Vagina (tissue), 2 donors: ENCODE measurements at regions not wholly inside any gene's neighbourhood (a gene's known extent, or its start where the extent isn't known, plus 50 kb on each side); places are given as distances from the start of the nearest gene placed in this dataset.

Source experiments
- DNase-seq, 2 donors: peaks; one replicate each; pipeline ENCODE4 v3.0.0-alpha.2; 2017; ENCODE audit errors: extremely low spot score in 2 of 2
- H3K27ac ChIP-seq: fragments of 200-600 bp; sonication (generic); one replicate; pipeline ENCODE4 v1.5.1; 2019
- H3K27me3 ChIP-seq: fragments of 200-600 bp; sonication (generic); one replicate; pipeline ENCODE4 v1.5.1; 2019
- H3K36me3 ChIP-seq, 2 donors: fragments of 200-600 bp; sonication (generic); one replicate each; pipeline ENCODE4 v1.5.1; 2017 to 2019
- H3K4me1 ChIP-seq: fragments of 200-600 bp; sonication (generic); one replicate; pipeline ENCODE4 v1.5.1; 2019
- H3K4me3 ChIP-seq, 2 donors: fragments of 200-600 bp; sonication (generic); 1 replicate in 1 of 2; 2 replicates in 1 of 2; pipeline ENCODE4 v1.5.1; 2016 to 2019
- H3K9me3 ChIP-seq: fragments of 200-600 bp; sonication (generic); one replicate; pipeline ENCODE4 v1.5.1; 2019
- CTCF ChIP-seq, 3 experiments: fragments of 450-650 bp in 2 of 3; fragments of 200-600 bp in 1 of 3; sonication (generic) in 1 of 3; IDR thresholded peaks; one replicate each; pipeline ENCODE4 v1.5.1; 2017 to 2019; ENCODE audit warnings: antibody characterized with exemption in 3 of 3, mild to moderate bottlenecking in 2 of 3, moderate library complexity in 2 of 3
- POLR2A ChIP-seq, 2 donors: fragments of 450-650 bp; IDR thresholded peaks; one replicate each; pipeline ENCODE4 v1.6.1; 2017; ENCODE audit warnings: antibody characterized with exemption in 2 of 2, mild to moderate bottlenecking in 2 of 2, moderate library complexity in 2 of 2
- POLR2AphosphoS5 ChIP-seq, 2 donors: sonication (generic); formaldehyde crosslinking; IDR thresholded peaks; one replicate each; pipeline ENCODE4 v1.9.0; 2017; ENCODE audit warnings: antibody characterized with exemption in 2 of 2, mild to moderate bottlenecking in 2 of 2, low read depth in 1 of 2; ENCODE audit not compliant: insufficient read depth in 1 of 2
- intact Hi-C: fragments of 100-400 bp; cut with DNase I; formaldehyde crosslinking; loops from one replicate; pipeline ENCODE4 v1.15.1; 2023

- H3K27me3 ChIP-seq: no peaks in the 10 kb centered on the region
- TF ChIP-seq POLR2AphosphoS5 (IDR thresholded peaks at IDR 0.05; ENCODE audit: insufficient read depth in 1 of 2, low read depth in 1 of 2) (no peak), CTCF (IDR thresholded peaks at IDR 0.05) (no peak), POLR2A (IDR thresholded peaks at IDR 0.05) (no peak)
- intact Hi-C loops: no loop called here
- no peaks in the 10 kb centered on the region for H3K9me3 ChIP-seq
- no peak overlapping the region for H3K27ac ChIP-seq
- no peaks in the 10 kb centered on the region for H3K36me3 ChIP-seq
- no peak for DNase-seq
- no peaks in the 10 kb centered on the region for H3K4me1 ChIP-seq
- no peak overlapping the region for H3K4me3 ChIP-seq
These were observed 130.6 kb downstream of the SPP2 start for GRCh38 chr2:234181121-234181520.

GRCh38 chr2:234179031-234179363 lies 128.5 kb downstream of the SPP2 start:
- H3K27me3 ChIP-seq: no peaks in the 10 kb centered on the region
- TF ChIP-seq POLR2A (IDR thresholded peaks at IDR 0.05) (no peak), POLR2AphosphoS5 (IDR thresholded peaks at IDR 0.05; ENCODE audit: insufficient read depth in 1 of 2, low read depth in 1 of 2) (no peak), CTCF (IDR thresholded peaks at IDR 0.05) (no peak)
- no peak overlapping the region for H3K27ac ChIP-seq
- H3K4me3 ChIP-seq: no peak overlapping the region
- H3K36me3 ChIP-seq: no peaks in the 10 kb centered on the region
- no peaks in the 10 kb centered on the region for H3K9me3 ChIP-seq
- intact Hi-C loops: no loop called here
- H3K4me1 ChIP-seq: no peaks in the 10 kb centered on the region
- DNase-seq: no peak

GRCh38 chr2:234178330-234179030 lies 128.0 kb downstream of the SPP2 start:
- H3K27me3 ChIP-seq: no peaks in the 10 kb centered on the region
- intact Hi-C loops: no loop called here
- DNase-seq: no peak
- TF ChIP-seq POLR2A (IDR thresholded peaks at IDR 0.05) (no peak), CTCF (IDR thresholded peaks at IDR 0.05) (no peak), POLR2AphosphoS5 (IDR thresholded peaks at IDR 0.05; ENCODE audit: insufficient read depth in 1 of 2, low read depth in 1 of 2) (no peak)
- no peaks in the 10 kb centered on the region for H3K9me3 ChIP-seq
- no peak overlapping the region for H3K4me3 ChIP-seq
- no peaks in the 10 kb centered on the region for H3K36me3 ChIP-seq
- no peaks in the 10 kb centered on the region for H3K4me1 ChIP-seq
- H3K27ac ChIP-seq: no peak overlapping the region

- no peak for TF ChIP-seq POLR2A (IDR thresholded peaks at IDR 0.05)
- no peak for TF ChIP-seq CTCF (IDR thresholded peaks at IDR 0.05)
- TF ChIP-seq POLR2AphosphoS5 (IDR thresholded peaks at IDR 0.05; ENCODE audit: insufficient read depth in 1 of 2, low read depth in 1 of 2): no peak
- Histone ChIP-seq H3K9me3 (no peaks in the 10 kb centered on the region), H3K27ac (no peak overlapping the region), H3K4me1 (no peaks in the 10 kb centered on the region), H3K36me3 (no peaks in the 10 kb centered on the region), H3K27me3 (no peaks in the 10 kb centered on the region), H3K4me3 (no peak overlapping the region)
- DNase-seq: no peak
- intact Hi-C loops: no loop called here
These were observed 125.1 kb downstream of the SPP2 start for GRCh38 chr2:234175649-234176048.

- H3K4me1 ChIP-seq: no peaks in the 10 kb centered on the region
- DNase-seq: no peak
- intact Hi-C loops: no loop called here
- H3K27ac ChIP-seq: no peak overlapping the region
- H3K36me3 ChIP-seq: no peaks in the 10 kb centered on the region
- H3K27me3 ChIP-seq: no peaks in the 10 kb centered on the region
- H3K4me3 ChIP-seq: no peak overlapping the region
- H3K9me3 ChIP-seq: no peaks in the 10 kb centered on the region
- TF ChIP-seq CTCF (IDR thresholded peaks at IDR 0.05) (no peak), POLR2AphosphoS5 (IDR thresholded peaks at IDR 0.05; ENCODE audit: insufficient read depth in 1 of 2, low read depth in 1 of 2) (no peak), POLR2A (IDR thresholded peaks at IDR 0.05) (no peak)
These were observed 124.2 kb downstream of the SPP2 start for GRCh38 chr2:234174742-234175141.
